HG03045 (cell line): ENCODE measurements at regions not wholly inside any gene's neighbourhood (a gene's known extent, or its start where the extent isn't known, plus 50 kb on each side); places are given as distances from the start of the nearest gene placed in this dataset.

ENCODE experiments used
- ATAC-seq: cut with Tn5 transposase; IDR thresholded peaks from one replicate; pipeline ENCODE4 v1.9.1; 2021; ENCODE audit warnings: mild to moderate bottlenecking, moderate library complexity; ENCODE audit not compliant: unreplicated experiment

DNA sequence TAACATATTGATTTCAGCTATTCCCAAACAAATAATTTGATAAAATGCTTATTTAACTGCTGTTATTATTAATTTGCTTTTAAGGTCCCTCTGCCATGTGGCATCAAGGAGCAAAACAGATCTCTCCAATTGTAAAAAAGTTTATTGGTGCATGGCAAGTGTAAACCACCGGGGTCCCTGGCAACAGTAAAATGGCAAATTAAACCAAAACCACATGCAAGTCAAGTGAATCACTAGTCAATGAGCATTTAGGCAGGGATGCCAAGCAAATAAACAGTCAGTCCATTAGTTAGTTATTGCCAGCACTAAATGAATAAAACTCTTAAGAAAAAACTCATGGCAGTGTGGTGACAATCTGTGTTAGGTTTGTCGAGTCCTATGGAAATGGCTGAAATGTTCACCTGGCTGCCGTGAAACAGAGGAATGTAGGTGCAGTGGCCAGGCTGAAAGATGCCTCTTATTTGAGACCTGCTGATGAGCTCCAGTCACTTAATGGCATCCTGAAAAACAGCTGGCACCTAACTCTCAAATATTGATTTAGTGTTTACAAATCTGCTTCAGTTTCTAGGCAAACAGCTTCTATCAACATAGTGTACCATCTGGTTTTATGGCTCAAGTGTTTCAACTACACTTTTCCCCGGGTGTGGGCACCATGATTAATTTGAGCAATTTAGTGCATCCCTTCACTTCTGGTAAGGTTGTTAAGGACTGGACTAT is 296.5 kb upstream of the ITGA1 start:
- no peak for ATAC-seq

DNA sequence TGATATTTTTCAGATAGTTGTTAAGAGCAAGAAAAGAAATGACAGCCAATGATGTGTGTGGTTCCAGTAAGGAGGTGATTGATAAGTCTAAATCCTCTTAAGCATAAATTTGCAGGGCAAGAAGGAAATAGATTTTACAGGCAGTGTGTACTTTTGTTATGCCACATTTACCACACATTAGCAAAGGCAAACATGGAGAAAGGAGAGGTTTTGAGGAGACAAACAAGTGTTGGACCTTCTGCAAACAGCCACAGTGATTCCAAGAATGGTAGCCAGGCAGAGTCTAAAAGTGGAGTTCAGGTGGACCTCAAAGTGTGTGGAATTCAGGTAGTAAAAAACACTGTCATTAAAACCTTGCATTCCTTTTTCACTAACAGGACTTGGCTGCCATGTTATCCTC is 295.9 kb upstream of the ITGA1 start:
- no peak for ATAC-seq

DNA sequence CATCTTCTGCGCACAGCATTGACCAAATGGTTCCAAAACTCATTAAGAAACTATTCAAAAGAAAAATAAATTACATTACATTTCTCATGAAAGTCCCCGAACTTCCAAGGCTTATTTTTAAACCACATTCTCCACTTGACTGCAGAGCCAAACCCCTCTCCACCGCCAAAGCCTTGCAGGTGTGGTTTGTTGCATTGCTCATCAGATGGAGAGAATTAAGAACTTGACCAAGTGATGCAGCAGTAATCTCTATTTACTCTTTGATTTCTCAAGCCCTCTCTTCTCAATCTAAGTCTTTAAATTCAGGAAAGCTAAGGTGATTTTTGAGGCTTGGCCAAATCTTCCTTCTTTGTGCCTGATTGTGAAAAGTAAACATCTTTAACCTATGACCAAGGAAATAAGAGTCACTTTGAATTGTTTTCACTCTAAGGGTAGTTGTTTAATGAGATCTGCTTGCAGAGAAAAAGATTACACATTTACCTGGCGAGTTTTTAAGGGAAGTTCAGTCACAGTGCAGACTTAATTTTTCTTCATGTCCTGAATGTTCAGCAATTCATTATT is 290.5 kb upstream of the ITGA1 start:
- ATAC-seq: no peak

DNA sequence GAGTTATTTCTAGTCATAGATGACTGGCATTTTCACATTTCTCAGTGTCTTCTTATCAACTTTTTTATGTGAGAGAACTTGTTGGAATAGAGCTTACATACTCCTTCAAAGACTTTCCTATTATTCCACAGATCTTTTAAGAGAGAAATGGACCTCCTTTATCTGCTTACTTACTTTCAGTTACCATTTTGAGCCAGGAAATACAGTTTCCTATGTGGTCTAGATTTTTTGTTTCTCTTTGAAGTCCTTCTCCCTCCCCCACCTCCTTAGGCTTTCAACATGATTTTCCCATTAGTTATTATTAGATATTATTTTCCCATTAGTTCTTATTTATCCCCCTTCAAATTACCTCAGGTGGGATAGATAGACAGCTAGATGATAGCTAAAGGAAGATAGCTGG is 289.1 kb upstream of the ITGA1 start:
- ATAC-seq: no peak

DNA sequence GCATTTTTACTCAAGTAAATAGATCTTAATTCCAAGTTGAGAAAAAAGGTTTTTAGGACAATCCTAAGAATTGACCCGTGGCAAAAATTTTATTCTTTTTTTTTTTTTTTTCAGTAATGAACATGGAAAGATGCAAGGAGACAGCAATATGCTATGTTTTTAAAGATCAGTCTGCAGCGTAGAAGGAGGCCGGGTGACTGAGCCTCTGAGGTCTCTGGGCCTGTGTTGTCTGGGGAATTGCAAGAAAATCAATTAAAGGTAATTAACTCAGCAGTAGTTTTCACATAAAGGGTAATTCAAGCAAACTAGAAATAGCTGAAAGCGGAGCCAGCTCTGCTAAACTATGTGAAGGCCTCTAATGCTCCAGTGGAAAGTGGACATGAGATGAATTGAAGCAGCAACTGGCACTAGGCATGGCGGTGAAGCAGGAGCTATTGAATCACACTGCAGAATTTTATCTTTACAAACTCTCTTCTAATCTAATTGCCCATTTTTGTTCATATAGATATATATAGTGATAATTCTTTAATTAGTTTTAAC is 285.2 kb upstream of the ITGA1 start:
- ATAC-seq: no peak

DNA sequence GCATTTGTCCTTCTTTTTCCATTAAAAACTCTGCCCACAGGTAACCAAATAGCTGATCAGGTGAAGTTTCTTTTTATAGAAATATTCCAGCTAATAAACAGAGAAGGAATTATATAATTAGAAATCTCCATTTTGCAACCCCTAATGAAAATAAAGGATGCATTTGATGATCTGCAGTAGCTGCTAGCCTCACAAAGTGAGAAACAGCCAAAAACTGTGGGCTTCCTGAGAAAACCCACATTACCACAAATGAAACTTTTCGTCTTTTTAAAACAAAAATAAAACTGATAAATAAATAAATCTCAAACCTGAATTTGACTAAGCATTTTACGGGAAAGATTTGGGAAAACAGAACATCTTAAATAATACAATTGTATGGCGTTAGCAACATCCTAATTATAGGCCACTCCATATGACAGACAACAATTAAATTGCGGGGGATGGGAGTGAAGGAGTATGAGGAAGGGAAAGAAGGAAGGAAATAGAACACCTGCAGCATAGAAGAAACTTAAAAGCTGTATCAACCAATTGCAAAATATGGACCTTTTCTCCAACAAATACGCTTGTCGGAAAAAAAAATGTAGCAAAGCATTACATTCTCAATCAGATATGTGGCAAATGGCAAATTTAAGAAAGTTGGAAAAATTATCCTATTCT is 283.0 kb upstream of the ITGA1 start:
- no peak for ATAC-seq

DNA sequence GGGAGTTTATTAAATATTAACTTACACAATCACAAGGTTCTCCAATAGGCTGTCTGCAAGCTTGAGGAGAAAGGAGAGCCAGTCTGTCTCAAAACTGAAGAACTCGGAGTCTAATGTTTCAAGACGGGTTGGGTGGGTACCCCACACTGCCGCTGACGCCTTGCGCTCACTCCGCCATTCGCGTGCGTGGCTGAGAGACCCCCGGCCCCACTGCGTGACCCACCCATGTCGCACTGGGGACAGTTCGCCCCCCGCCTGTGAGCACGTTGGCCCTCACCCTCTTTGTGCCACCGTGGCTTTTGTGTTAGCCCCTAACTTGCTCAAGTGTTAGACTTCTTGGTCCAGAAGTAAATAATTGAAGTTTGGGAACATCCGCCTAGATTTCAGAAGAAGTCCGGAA is 270.0 kb upstream of the ITGA1 start:
- no peak for ATAC-seq

DNA sequence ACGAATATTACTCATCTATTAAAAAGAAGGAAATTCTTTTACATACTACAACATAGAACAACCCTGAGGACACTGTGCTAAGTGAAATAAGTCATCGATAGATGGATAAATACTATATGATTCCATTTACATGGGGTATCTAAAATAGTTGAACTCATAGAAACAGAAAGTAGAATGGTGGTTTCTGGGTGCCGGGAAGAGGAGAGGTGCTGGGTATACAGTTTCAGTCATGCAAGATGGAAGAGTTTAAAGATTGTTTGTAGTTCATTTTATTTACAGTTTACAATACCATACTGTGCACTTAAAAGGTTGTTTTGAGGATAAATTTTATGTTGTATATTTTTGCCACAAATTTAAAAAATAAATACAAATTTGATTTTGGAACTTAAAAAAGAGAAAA is 267.5 kb upstream of the ITGA1 start:
- ATAC-seq: no peak

DNA sequence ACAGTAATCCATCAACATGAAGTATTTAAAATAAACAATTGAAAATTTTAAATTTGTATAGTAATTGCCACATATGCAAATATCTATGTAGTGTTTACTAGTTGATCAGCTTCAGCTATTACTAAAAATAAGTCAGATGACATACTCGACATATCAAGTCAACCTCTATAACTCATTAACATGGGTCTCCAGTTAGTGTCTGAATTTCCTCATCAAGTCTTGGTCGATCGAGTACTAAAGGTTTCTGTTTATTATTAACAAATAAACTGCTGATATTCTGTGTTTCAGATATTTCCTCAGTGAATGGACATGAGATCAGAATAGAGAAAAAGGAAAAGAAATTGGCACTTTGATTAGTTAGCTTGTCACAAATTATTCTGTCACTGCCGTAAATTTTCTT is 266.5 kb upstream of the ITGA1 start:
- no peak for ATAC-seq

DNA sequence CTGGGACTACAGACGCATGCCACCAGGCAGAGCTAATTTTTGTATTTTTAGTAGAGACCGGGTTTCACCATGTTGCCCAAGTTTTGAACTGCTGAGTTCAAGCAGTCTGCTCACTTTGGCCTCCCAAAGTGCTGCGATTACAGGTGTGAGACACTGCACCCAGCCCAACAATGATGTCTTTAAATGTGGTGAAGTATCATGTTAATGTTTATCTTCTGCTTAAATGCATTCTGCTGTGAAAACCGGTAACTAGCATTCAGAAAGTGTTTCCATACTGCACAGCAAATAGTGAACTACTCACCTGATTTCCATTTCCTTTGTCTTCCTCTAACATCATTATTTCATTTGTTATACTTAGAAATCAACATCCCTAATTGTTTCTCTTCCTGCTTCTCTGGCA is 264.0 kb upstream of the ITGA1 start:
- ATAC-seq: no peak

DNA sequence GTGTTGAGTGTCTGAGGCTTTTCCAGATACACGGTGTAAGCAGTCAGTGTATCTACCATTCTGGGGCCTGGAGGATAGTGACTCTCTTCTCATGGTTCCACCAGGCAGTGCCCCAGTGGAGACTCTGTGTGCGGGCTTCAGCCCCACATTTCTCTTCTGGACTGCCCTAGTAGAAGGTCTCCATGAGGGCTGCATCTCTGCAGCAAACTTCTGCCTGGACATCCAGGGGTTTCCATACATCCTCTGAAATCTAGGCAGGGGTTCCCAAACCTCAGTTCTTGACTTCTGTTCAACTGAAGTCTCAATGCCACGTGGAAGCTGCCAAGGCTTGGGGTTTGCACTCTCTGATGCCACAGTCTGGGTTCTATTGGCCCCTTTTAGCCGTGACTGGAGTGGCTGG is 256.6 kb upstream of the ITGA1 start:
- ATAC-seq: no peak

DNA sequence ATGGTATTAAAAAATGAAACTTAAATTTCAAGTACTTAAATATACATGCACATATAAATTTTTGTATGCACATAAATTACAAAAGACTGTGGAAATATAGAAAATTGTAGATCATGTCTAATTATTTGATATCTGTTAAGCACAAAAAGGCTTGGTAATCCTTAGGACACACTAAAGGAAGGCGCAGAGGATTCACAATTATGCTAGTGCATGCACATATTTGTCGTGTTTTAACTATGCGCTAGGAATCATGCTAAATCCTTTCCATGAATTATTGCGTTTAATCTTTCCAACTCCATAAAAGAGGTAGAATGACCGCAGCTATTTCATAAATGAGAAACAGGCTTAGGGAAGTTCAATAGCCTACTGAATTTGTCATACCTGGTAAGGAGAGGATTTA is 244.1 kb upstream of the ITGA1 start:
- ATAC-seq: no peak

DNA sequence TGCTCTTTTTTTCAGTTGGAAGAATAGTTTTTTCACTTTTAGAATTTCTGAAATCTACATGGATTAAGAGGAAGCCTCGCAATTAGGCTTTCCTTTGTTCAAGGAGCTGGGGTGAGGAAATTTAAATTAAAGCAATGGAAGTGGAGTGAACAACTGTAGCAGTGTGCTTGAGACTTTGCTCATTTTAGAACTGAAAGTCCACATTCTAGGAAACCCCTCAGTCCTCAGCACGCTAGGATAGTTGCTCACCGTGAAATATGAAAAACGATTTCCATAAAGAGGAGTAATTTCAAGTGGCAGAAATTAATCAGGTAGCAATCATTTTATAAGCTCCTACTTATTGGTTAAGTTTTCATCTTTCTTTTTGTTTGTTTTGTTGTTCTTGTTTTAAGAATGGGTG is 243.0 kb upstream of the ITGA1 start:
- ATAC-seq: no peak

DNA sequence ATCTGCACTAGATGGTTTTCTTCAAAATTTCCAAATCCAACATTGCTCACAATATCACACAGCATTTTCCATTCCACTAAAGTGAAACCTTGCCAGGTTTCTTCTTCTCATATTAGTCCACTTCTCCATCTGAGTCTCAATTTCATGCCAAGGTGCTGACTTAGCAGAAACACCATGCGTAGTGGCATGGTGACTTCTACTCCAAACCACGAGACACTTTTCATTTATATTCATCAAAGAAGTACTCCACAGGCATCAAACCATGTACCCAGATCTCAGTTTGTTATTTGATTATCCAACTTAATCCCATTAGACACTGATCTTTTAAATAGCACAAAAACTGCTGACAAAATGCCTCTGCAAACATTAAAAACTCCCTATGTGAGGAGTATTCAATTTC is 233.4 kb upstream of the ITGA1 start:
- no peak for ATAC-seq

DNA sequence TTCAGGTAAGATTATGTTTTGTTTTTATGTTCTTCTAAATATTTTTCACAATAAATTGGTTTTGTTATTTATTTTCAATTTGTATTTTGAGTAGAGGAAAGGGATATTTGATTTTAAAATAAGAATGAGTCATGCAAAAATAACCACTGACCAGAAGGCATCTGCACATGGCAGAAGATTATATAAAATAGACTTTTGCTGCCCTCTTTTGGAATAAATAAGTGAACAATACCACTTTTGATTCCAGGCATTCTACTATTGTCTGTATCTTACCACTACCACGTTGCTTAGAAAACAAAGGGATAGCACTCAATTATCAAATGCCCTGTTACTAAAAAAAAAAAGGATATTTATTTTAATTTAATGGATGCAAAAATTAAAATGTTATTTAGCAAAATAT is 227.3 kb upstream of the ITGA1 start:
- ATAC-seq: no peak

DNA sequence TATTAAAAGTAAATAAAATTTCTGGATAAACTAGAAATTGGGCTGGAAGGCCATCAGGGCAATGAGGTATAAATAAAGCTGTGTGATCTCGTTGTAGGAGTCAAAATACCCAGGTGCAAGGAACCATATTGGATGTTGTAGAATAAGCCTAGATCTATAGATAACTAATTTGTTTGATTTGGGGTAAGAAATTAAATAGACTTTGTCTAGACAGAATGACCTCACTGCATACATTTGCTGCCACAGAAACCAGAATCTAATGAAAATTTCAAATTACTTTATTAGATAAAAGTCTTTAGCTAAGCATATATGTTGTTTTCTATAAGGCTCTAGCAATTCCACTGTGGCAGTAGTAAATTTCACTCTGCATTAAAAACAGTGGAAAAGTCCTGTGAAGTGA is 225.2 kb upstream of the ITGA1 start:
- ATAC-seq: no peak

DNA sequence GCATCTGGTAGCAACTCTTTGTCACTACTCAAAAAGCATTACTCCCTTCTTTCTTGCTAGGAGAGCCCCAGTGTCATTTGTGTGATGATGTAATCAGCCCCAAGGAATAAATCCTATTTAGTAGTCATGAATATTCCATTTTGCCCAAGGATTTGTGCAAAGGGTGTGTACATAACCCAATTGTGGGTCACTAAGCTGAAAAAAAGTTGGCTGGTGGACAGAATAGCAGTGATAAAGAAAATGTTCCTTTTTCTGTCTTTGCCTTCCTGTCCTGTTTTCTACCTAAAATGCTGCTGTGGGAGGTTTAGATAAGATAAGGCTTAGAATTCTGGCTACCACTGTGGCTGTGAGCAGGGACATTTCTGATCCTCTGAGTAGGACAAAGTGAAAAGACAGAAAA is 223.1 kb upstream of the ITGA1 start:
- no peak for ATAC-seq

DNA sequence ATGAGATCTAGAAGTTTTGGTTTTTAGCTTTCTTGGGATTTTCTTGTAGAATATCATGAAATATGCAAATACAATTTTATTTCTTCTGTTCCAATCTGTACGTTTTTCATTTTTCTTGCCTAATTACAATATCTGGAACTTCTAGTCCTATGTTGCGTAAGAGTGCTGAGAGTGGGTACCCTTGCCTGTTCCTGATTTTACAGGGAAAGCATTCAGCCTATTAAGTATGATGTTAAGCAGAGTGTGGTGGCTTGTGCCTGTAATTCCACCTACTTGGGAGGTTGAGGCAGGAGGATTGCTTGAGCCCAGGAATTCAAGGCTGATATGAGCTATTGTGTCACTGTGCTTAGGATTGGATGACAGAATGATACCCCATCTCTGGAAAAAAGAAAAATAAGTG is 210.2 kb upstream of the ITGA1 start:
- ATAC-seq: no peak

DNA sequence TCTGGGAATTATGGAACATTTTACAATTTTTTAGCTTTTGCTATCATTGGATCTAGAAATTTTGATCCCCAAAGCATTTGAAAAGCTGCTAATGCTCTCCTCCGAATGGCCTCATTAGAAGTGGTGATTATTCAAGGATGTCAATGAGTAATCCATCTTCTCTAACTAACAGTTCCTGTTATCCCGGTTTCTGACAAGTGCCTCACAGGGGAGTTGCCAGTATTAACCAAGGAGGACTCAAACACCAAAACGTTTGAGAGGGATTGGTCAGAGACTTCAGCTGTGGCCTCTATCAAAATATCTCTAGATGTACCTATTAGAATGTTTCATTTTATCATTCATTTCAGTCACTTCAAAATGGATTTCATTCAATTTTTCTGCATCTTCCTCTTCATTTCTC is 208.3 kb upstream of the ITGA1 start:
- ATAC-seq: no peak

DNA sequence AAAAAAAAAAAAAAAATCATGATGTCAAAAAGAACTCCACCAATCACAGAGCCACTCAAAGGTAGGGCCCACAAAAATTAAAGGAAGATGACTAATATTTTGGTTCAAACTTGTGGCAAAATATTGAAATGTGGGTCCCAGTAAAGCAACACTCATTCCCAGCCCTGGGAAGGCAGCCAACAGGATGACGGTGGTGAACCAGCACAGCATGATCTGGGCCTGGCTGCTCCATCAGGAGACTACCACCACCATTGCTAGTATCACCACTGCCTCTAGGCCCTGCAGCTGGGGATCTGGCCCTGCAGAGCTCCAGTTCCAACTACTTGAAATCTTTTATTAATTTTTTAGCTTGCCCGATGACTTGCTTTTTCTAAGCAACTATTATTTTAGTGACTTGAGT is 206.8 kb upstream of the ITGA1 start:
- ATAC-seq: no peak

DNA sequence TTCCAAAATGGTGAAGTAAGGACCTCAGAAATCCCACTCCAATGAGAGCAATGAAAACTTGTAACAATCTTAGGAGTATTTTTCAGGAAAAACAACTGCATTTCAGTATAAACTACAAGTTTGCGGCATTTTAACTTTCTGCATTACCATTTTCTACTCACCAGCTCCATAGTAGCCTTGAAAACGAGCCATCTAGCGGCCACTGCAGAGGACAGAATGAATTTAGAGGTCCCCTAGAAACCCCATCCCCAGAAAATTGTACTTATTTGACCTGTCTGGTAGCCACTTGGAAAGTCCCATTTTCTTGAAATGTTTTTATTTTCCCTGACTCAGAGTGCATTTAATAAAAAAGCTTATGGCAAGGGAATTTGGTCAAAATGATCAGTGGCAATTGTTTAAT is 205.4 kb upstream of the ITGA1 start:
- ATAC-seq: no peak

DNA sequence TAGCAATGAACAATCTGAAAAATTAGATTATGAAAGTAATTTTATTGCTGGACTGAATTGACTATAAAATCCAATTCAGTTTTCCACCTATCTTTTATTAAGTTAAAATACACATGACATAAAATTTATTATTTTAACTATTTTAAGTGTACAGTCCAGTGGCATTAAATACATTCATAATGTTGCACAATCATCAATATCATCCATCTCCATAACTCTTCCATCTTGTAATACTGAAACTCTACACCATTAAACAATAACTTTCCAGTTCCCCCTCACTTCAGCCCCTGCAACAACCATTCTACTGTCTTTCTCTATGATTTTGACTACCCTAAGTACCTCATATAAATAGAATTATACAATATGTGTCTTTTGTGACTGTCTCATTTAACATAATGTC is 200.6 kb upstream of the ITGA1 start:
- ATAC-seq: no peak
